ENCODE measurements at regions not wholly inside any gene's neighbourhood (a gene's known extent, or its start where the extent isn't known, plus 50 kb on each side); places are given as distances from the start of the nearest gene placed in this dataset.

DNA sequence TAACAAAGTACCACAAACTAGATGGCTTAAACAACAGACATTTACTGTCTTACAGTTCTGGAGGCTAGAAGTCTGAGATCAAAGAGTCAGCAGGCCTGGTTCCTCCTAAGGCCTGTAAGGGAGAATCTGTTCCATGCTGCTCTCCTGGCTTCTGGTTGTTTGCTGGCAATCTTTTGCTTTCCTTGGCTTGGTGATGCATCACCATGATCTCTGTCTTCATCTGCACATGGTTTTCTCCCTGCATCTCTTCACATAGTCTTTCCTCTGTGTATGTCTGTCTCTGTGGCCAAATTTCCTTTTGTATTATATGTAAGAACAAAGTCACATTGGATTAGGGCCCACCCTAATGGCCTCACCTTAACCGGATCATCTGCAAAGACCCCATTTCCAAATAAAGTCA is 168.5 kb downstream of the CAPZA3 start:
- H3K9ac ChIP-seq (replicated peaks in 1 of 4; ENCODE audit: extremely low read depth in 1 of 4, low read depth in 3 of 4, low read length in 3 of 4): no peak overlapping the region
- no peak overlapping the region for H3K4me3 ChIP-seq (ENCODE audit: extremely low read depth in 1 of 4, insufficient read depth in 2 of 4, low read depth in 3 of 4, low read length in 4 of 4)
- CTCF ChIA-PET (ENCODE audit: partially characterized antibody): interaction anchor here (1.6 kb wide), 1 partner anchor 46 kb away, joined by 3 read pairs; no protein-coding TSS in a partner anchor

More for the DNA sequence above, 168.5 kb downstream of the CAPZA3 start:
- no peak overlapping the region for H2BK15ac ChIP-seq (ENCODE audit: low read length)
- POLR2A ChIA-PET (ENCODE audit: partially characterized antibody): no interaction called here
- no peak overlapping the region for H3K56ac ChIP-seq (replicated peaks; ENCODE audit: insufficient read length, low read depth, low read length)
- no peaks in the 10 kb centered on the region for H3K36me3 ChIP-seq (ENCODE audit: control insufficient read depth in 2 of 4, insufficient read depth in 4 of 4, low read length in 3 of 4)
- no peak overlapping the region for H3K4ac ChIP-seq (replicated peaks; ENCODE audit: insufficient read length, low read depth, low read length)
- no peaks in the 10 kb centered on the region for H3K23me2 ChIP-seq (ENCODE audit: low read depth, low read length)
- H2BK20ac ChIP-seq (ENCODE audit: low read length): no peak overlapping the region
- no peak overlapping the region for H3K4me2 ChIP-seq (ENCODE audit: insufficient read depth in 1 of 2, low read depth in 2 of 2, low read length in 2 of 2)
- H4K91ac ChIP-seq (replicated peaks; ENCODE audit: insufficient read length, low read length): no peak overlapping the region
- no peak overlapping the region for H2BK5ac ChIP-seq (ENCODE audit: low read depth, low read length)
- no peaks in the 10 kb centered on the region; a peak in 1 of 7 replicates for H3K27me3 ChIP-seq (replicated peaks in 1 of 4; ENCODE audit: control insufficient read depth in 3 of 4, extremely low read depth in 1 of 4, insufficient read depth in 3 of 4, low read length in 3 of 4)
- H3K79me1 ChIP-seq (ENCODE audit: low read depth, low read length): no peaks in the 10 kb centered on the region
- H3K14ac ChIP-seq (ENCODE audit: insufficient read length): no peak overlapping the region
- no peak overlapping the region for H4K8ac ChIP-seq (ENCODE audit: extremely low read depth, insufficient read depth, low read length)
- H3K4me1 ChIP-seq (replicated peaks in 1 of 4; ENCODE audit: control insufficient read depth in 3 of 4, insufficient read depth in 4 of 4, low read length in 3 of 4): no peaks in the 10 kb centered on the region
- H2AK5ac ChIP-seq (ENCODE audit: low read depth, low read length): no peak overlapping the region
- no peaks in the 10 kb centered on the region for H3K79me2 ChIP-seq (ENCODE audit: control insufficient read depth in 1 of 2, insufficient read depth in 2 of 2, low read length in 2 of 2)
- DNase-seq (ENCODE audit: low read depth in 1 of 2, low spot score in 2 of 2): no peak
- no peak overlapping the region for H3K23ac ChIP-seq (ENCODE audit: insufficient read length)
- no peak overlapping the region for H3K27ac ChIP-seq (ENCODE audit: low read depth, low read length)
- TF ChIP-seq JUND (IDR thresholded peaks at IDR 0.05; ENCODE audit: low read length) (no peak), MAX (IDR thresholded peaks at IDR 0.05) (no peak), EP300 (IDR thresholded peaks at IDR 0.05; ENCODE audit: borderline replicate concordance in 1 of 2, low read depth in 2 of 2, low read length in 2 of 2) (no peak), YY1 (IDR thresholded peaks at IDR 0.05; ENCODE audit: low read depth, low read length) (no peak), SRF (IDR thresholded peaks at IDR 0.05; ENCODE audit: low read depth, low read length) (no peak), EGR1 (IDR thresholded peaks at IDR 0.05; ENCODE audit: borderline replicate concordance, low read depth, low read length) (no peak), RXRA (IDR thresholded peaks at IDR 0.05; ENCODE audit: insufficient read depth, low read depth, low read length) (no peak), TBP (IDR thresholded peaks at IDR 0.05; ENCODE audit: low read depth, low read length) (no peak), RAD21 (IDR thresholded peaks at IDR 0.05 in 1 of 2, conservative IDR thresholded peaks at IDR 0.05 in 1 of 2; ENCODE audit: low read depth in 2 of 2, low read length in 2 of 2) (no peak), CBX8 (IDR thresholded peaks at IDR 0.05; ENCODE audit: borderline replicate concordance, low read depth, low read length) (no peak), GTF2F1 (IDR thresholded peaks at IDR 0.05; ENCODE audit: borderline replicate concordance, low read depth, low read length) (no peak), E2F6 (IDR thresholded peaks at IDR 0.05) (no peak), HDAC2 (IDR thresholded peaks at IDR 0.05; ENCODE audit: borderline replicate concordance in 1 of 2, low read depth in 2 of 2, low read length in 2 of 2) (no peak), SP2 (IDR thresholded peaks at IDR 0.05; ENCODE audit: low read length) (no peak)
- H4K5ac ChIP-seq (ENCODE audit: insufficient read length, low read depth, low read length): no peak overlapping the region
- no peaks in the 10 kb centered on the region for H4K20me1 ChIP-seq (replicated peaks in 1 of 2; ENCODE audit: control insufficient read depth in 1 of 2, insufficient read depth in 2 of 2, low read length in 2 of 2)
- no peak overlapping the region for H2BK12ac ChIP-seq (ENCODE audit: low read depth, low read length)
- no peak for FAIRE-seq
- no peak overlapping the region for H2AFZ ChIP-seq (ENCODE audit: low read length)
- no peak overlapping the region for H3K18ac ChIP-seq (ENCODE audit: extremely low read depth, low read length)
- 100% methylated on average over 1 of the region's 1 CpG; no CpG with 5 or more reads in 1 of the 2 experiments for WGBS, 2 experiments (ENCODE audit: extremely low coverage in 1 of 2, insufficient coverage in 1 of 2, insufficient read length in 1 of 2, insufficient replicate concordance in 2 of 2, low coverage in 1 of 2, low lambda C conversion rate in 2 of 2, missing lambda C conversion rate in 1 of 2)
- H2BK120ac ChIP-seq (replicated peaks; ENCODE audit: low read depth, low read length): no peak overlapping the region
- 0 out of 4 replicates have a peak, but pooled peaks cover 0 to 4% of the 10 kb centered on the region in 2 experiments for H3K9me3 ChIP-seq (ENCODE audit: insufficient read depth in 2 of 2, low read depth in 1 of 2, low read length in 1 of 2)

All from H1 (cell line).